Breast epithelium (tissue), 4 donors: ENCODE measurements at regions not wholly inside any gene's neighbourhood (a gene's known extent, or its start where the extent isn't known, plus 50 kb on each side); places are given as distances from the start of the nearest gene placed in this dataset.

Source experiments
- DNase-seq, 2 donors: peaks; one replicate each; pipeline ENCODE4 v3.0.0-alpha.2; 2019; ENCODE audit warnings: low spot score in 2 of 2
- H3K27ac ChIP-seq, 2 donors: fragments of 200-600 bp; sonication (generic) in 1 of 2; one replicate each; pipeline ENCODE4 v1.5.1; 2016 to 2019; ENCODE audit warnings: mild to moderate bottlenecking in 1 of 2
- H3K27me3 ChIP-seq, 2 donors: fragments of 200-600 bp; sonication (generic) in 1 of 2; one replicate each; pipeline versions ENCODE4 v1.5.1 to v1.6.0; 2017 to 2019; ENCODE audit warnings: control low read depth in 1 of 2, mild to moderate bottlenecking in 1 of 2
- H3K36me3 ChIP-seq: fragments of 200-600 bp; one replicate; pipeline ENCODE4 v1.5.1; 2019
- H3K4me1 ChIP-seq, 2 donors: fragments of 200-600 bp; sonication (generic); one replicate each; pipeline ENCODE4 v1.5.1; 2016 to 2019; ENCODE audit warnings: control low read depth in 1 of 2
- H3K4me3 ChIP-seq, 3 donors: fragments of 200-600 bp; sonication (generic); 1 replicate in 2 of 3; 2 replicates in 1 of 3; pipeline ENCODE4 v1.5.1; 2016 to 2019; ENCODE audit warnings: mild to moderate bottlenecking in 3 of 3, moderate library complexity in 2 of 3
- H3K9me3 ChIP-seq, 2 donors: fragments of 200-600 bp; sonication (generic) in 1 of 2; one replicate each; pipeline ENCODE4 v1.5.1; 2016 to 2019; ENCODE audit warnings: control low read depth in 1 of 2
- POLR2A ChIP-seq: fragments of 450-650 bp; IDR thresholded peaks from one replicate; pipeline ENCODE4 v1.6.1; 2016; ENCODE audit warnings: antibody characterized with exemption, mild to moderate bottlenecking, moderate library complexity
- POLR2AphosphoS5 ChIP-seq, 3 donors: sonication (generic); formaldehyde crosslinking; IDR thresholded peaks; one replicate each; pipeline ENCODE4 v1.6.1; 2017; ENCODE audit warnings: antibody characterized with exemption in 3 of 3
- intact Hi-C: fragments of 100-400 bp; cut with DNase I; formaldehyde crosslinking; loops from one replicate; pipeline ENCODE4 v1.15.1; 2023; ENCODE audit warnings: low total_unique reads
- TF ChIP-seq, protein P1 (sequence below), 3 donors: fragments of 450-650 bp; IDR thresholded peaks; one replicate each; pipeline ENCODE4 v1.5.1; 2016 to 2017; ENCODE audit warnings: antibody characterized with exemption in 3 of 3, mild to moderate bottlenecking in 3 of 3, moderate library complexity in 3 of 3

- Histone ChIP-seq H3K4me1 (no peaks in the 10 kb centered on the region), H3K27ac (no peak overlapping the region), H3K36me3 (no peaks in the 10 kb centered on the region), H3K27me3 (no peaks in the 10 kb centered on the region), H3K9me3 (no peaks in the 10 kb centered on the region), H3K4me3 (no peak overlapping the region)
- no peak for DNase-seq
- intact Hi-C loops, result loop anchor here (1.0 kb wide), 1 partner anchor 17 kb away; no protein-coding TSS in a partner anchor
- TF ChIP-seq, protein P1, sequence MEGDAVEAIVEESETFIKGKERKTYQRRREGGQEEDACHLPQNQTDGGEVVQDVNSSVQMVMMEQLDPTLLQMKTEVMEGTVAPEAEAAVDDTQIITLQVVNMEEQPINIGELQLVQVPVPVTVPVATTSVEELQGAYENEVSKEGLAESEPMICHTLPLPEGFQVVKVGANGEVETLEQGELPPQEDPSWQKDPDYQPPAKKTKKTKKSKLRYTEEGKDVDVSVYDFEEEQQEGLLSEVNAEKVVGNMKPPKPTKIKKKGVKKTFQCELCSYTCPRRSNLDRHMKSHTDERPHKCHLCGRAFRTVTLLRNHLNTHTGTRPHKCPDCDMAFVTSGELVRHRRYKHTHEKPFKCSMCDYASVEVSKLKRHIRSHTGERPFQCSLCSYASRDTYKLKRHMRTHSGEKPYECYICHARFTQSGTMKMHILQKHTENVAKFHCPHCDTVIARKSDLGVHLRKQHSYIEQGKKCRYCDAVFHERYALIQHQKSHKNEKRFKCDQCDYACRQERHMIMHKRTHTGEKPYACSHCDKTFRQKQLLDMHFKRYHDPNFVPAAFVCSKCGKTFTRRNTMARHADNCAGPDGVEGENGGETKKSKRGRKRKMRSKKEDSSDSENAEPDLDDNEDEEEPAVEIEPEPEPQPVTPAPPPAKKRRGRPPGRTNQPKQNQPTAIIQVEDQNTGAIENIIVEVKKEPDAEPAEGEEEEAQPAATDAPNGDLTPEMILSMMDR (IDR thresholded peaks at IDR 0.05), result no peak
- no peak for TF ChIP-seq POLR2AphosphoS5 (IDR thresholded peaks at IDR 0.05)
Measured at GRCh38 chr6:146898069-146898887, 299.5 kb downstream of the ADGB start.

GRCh38 chr6:146898888-146899227 lies 300.1 kb downstream of the ADGB start:
- H3K4me1 ChIP-seq, result no peaks in the 10 kb centered on the region
- intact Hi-C loops, result loop anchor here (1.0 kb wide), 1 partner anchor 18 kb away; no protein-coding TSS in a partner anchor
- H3K27me3 ChIP-seq, result no peaks in the 10 kb centered on the region
- H3K36me3 ChIP-seq, result no peaks in the 10 kb centered on the region
- no peak overlapping the region for H3K27ac ChIP-seq
- H3K4me3 ChIP-seq, result no peak overlapping the region
- TF ChIP-seq, protein P1 (IDR thresholded peaks at IDR 0.05), result no peak
- TF ChIP-seq POLR2A, result no peak
- TF ChIP-seq POLR2AphosphoS5 (IDR thresholded peaks at IDR 0.05), result no peak
- DNase-seq, result no peak
- no peaks in the 10 kb centered on the region for H3K9me3 ChIP-seq

- intact Hi-C loops, result no loop called here
- TF ChIP-seq, protein P1 (IDR thresholded peaks at IDR 0.05), result no peak
- TF ChIP-seq POLR2AphosphoS5 (IDR thresholded peaks at IDR 0.05) (no peak), POLR2A (no peak)
- Histone ChIP-seq H3K27ac (no peak overlapping the region), H3K4me3 (no peak overlapping the region), H3K36me3 (no peaks in the 10 kb centered on the region), H3K9me3 (no peaks in the 10 kb centered on the region), H3K27me3 (no peaks in the 10 kb centered on the region), H3K4me1 (peaks cover 0 to 12% of the 10 kb centered on the region in 2 donors)
- no peak for DNase-seq
Measured at GRCh38 chr6:146901940-146902816, 302.0 kb upstream of the STXBP5 start.

DNA sequence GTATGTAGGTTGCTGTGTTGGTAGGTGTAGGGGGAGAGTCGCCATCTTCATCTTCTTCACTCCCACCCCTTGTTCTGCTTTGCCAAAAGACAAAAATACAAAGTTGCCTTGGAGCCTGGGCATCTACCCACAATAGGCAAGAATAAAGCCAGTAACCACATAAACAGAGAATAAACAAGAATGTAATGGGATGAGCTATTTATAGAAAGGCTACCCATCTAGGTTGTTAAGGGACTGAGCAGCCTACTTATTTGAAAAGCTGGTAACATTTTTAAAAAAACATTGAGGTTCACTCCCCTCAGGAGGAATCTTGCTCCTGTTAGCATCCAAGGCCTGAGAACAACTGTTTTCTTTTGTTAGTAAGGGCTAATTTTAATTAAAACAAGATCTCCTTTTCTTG lies 301.4 kb upstream of the STXBP5 start:
- Histone ChIP-seq H3K4me1 (peaks cover 0 to 12% of the 10 kb centered on the region in 2 donors), H3K9me3 (no peaks in the 10 kb centered on the region), H3K27ac (no peak overlapping the region), H3K36me3 (no peaks in the 10 kb centered on the region), H3K4me3 (no peak overlapping the region), H3K27me3 (no peaks in the 10 kb centered on the region)
- intact Hi-C loops, result no loop called here
- no peak for DNase-seq
- TF ChIP-seq, protein P1 (IDR thresholded peaks at IDR 0.05), result no peak
- TF ChIP-seq POLR2A, result no peak
- no peak for TF ChIP-seq POLR2AphosphoS5 (IDR thresholded peaks at IDR 0.05)

- TF ChIP-seq POLR2A (no peak), POLR2AphosphoS5 (IDR thresholded peaks at IDR 0.05) (no peak)
- TF ChIP-seq, protein P1 (IDR thresholded peaks at IDR 0.05), result no peak
- Histone ChIP-seq H3K4me3 (no peak overlapping the region), H3K9me3 (no peaks in the 10 kb centered on the region), H3K27me3 (no peaks in the 10 kb centered on the region), H3K36me3 (no peaks in the 10 kb centered on the region), H3K27ac (no peak overlapping the region), H3K4me1 (peaks cover 0 to 12% of the 10 kb centered on the region in 2 donors)
- DNase-seq, result no peak
- intact Hi-C loops, result no loop called here
Measured at GRCh38 chr6:146903451-146903850, 300.8 kb upstream of the STXBP5 start.
